ENCODE measurements at regions not wholly inside any gene's neighbourhood (a gene's known extent, or its start where the extent isn't known, plus 50 kb on each side); places are given as distances from the start of the nearest gene placed in this dataset.
A peak's percentile ranks its signal among the peaks of the same experiment; 100 is the strongest.

GRCh38 chr2:222360146-222360545 is 61.3 kb upstream of the PAX3 start:
- TF ChIP-seq, protein P1, sequence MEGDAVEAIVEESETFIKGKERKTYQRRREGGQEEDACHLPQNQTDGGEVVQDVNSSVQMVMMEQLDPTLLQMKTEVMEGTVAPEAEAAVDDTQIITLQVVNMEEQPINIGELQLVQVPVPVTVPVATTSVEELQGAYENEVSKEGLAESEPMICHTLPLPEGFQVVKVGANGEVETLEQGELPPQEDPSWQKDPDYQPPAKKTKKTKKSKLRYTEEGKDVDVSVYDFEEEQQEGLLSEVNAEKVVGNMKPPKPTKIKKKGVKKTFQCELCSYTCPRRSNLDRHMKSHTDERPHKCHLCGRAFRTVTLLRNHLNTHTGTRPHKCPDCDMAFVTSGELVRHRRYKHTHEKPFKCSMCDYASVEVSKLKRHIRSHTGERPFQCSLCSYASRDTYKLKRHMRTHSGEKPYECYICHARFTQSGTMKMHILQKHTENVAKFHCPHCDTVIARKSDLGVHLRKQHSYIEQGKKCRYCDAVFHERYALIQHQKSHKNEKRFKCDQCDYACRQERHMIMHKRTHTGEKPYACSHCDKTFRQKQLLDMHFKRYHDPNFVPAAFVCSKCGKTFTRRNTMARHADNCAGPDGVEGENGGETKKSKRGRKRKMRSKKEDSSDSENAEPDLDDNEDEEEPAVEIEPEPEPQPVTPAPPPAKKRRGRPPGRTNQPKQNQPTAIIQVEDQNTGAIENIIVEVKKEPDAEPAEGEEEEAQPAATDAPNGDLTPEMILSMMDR (IDR thresholded peaks at IDR 0.05): no peak
- no peak overlapping the region for H3K4me2 ChIP-seq (replicated peaks; ENCODE audit: extremely low read depth, low read length, poor library complexity, severe bottlenecking)
- intact Hi-C loops (cut with micrococcal nuclease): loop anchor here in 1 of 2 donors (10.0 kb wide), 1 partner anchor 65 kb away; the partner anchor contains the start of gene SGPP2
- Mint-ChIP-seq H3K4me3 (no peak overlapping the region), H3K27ac (peak overlapping the region in 1 of 7 donors; percentile 37), H3K9me3 (peaks cover 0 to 8% (median 4%) of the 10 kb centered on the region in 7 donors), H3K36me3 (peaks cover 0 to 2% of the 10 kb centered on the region in 2 donors), H3K27me3 (ENCODE audit: low read depth in 3 of 3) (peaks cover 0 to 3% (median 0%) of the 10 kb centered on the region in 3 donors), H3K4me1 (peaks cover 38% of the 10 kb centered on the region)
- WGBS (ENCODE audit: insufficient coverage): 51% methylated on average over 3 of the region's 4 CpGs
- H3K36me3 ChIP-seq (replicated peaks in 1 of 2; ENCODE audit: control insufficient read depth in 1 of 2, insufficient read depth in 2 of 2, low read length in 2 of 2): no peaks in the 10 kb centered on the region
- H3K79me2 ChIP-seq (ENCODE audit: insufficient read depth, low read length): no peaks in the 10 kb centered on the region
- no peak overlapping the region for H3K9ac ChIP-seq (ENCODE audit: insufficient read depth, low read length, poor library complexity, severe bottlenecking)
- H4K20me1 ChIP-seq (ENCODE audit: insufficient read depth, low read length): no peaks in the 10 kb centered on the region
- H3K4me1 ChIP-seq (ENCODE audit: control insufficient read depth in 1 of 2, insufficient read depth in 2 of 2, low read length in 2 of 2): peaks cover 37 to 43% of the 10 kb centered on the region in 2 donors
- H2AFZ ChIP-seq (ENCODE audit: insufficient read depth, low read depth, low read length, poor library complexity, severe bottlenecking): no peak overlapping the region
- DNase-seq: peak; percentile 21 to 80 (median 30)
- no peaks in the 10 kb centered on the region for H3K9me3 ChIP-seq (replicated peaks in 1 of 2; ENCODE audit: control insufficient read depth in 1 of 2, insufficient read depth in 1 of 2, low read length in 2 of 2)
- H3K27me3 ChIP-seq (ENCODE audit: control insufficient read depth in 2 of 2, insufficient read depth in 2 of 2, low read length in 2 of 2): no peaks in the 10 kb centered on the region
- H3K4me3 ChIP-seq (replicated peaks in 1 of 3; ENCODE audit: low read depth in 2 of 3, low read length in 3 of 3): no peak overlapping the region
- H3K27ac ChIP-seq (ENCODE audit: low read depth in 1 of 2, low read length in 2 of 2): no peak overlapping the region

- no peak overlapping the region for H3K27ac Mint-ChIP-seq
- no peak for DNase-seq
- peaks cover 0 to 3% (median 0%) of the 10 kb centered on the region in 3 donors for H3K27me3 Mint-ChIP-seq (ENCODE audit: low read depth in 3 of 3)
- peaks cover 38 to 50% of the 10 kb centered on the region in 2 donors for H3K4me1 ChIP-seq (ENCODE audit: control insufficient read depth in 1 of 2, insufficient read depth in 2 of 2, low read length in 2 of 2)
- WGBS (ENCODE audit: insufficient coverage): no CpG with 5 or more reads among the region's 1 CpG
- H3K36me3 Mint-ChIP-seq: peaks cover 0 to 2% of the 10 kb centered on the region in 2 donors
- H3K4me2 ChIP-seq (replicated peaks; ENCODE audit: extremely low read depth, low read length, poor library complexity, severe bottlenecking): no peak overlapping the region
- no peaks in the 10 kb centered on the region for H3K36me3 ChIP-seq (replicated peaks in 1 of 2; ENCODE audit: control insufficient read depth in 1 of 2, insufficient read depth in 2 of 2, low read length in 2 of 2)
- H3K27ac ChIP-seq (ENCODE audit: low read depth in 1 of 2, low read length in 2 of 2): no peak overlapping the region
- TF ChIP-seq, protein P1 (IDR thresholded peaks at IDR 0.05): no peak
- no peaks in the 10 kb centered on the region for H4K20me1 ChIP-seq (ENCODE audit: insufficient read depth, low read length)
- H3K4me1 Mint-ChIP-seq: peaks cover 43% of the 10 kb centered on the region
- H3K9me3 Mint-ChIP-seq: peaks cover 0 to 8% (median 4%) of the 10 kb centered on the region in 7 donors
- H3K4me3 Mint-ChIP-seq: no peak overlapping the region
- H3K9me3 ChIP-seq (replicated peaks in 1 of 2; ENCODE audit: control insufficient read depth in 1 of 2, insufficient read depth in 1 of 2, low read length in 2 of 2): no peaks in the 10 kb centered on the region
- intact Hi-C loops (cut with micrococcal nuclease): loop anchor here in 1 of 2 donors (10.0 kb wide), 1 partner anchor 64 kb away; the partner anchor contains the start of gene SGPP2
- H3K4me3 ChIP-seq (replicated peaks in 1 of 3; ENCODE audit: low read depth in 2 of 3, low read length in 3 of 3): no peak overlapping the region
- H2AFZ ChIP-seq (ENCODE audit: insufficient read depth, low read depth, low read length, poor library complexity, severe bottlenecking): no peak overlapping the region
- no peak overlapping the region for H3K9ac ChIP-seq (ENCODE audit: insufficient read depth, low read length, poor library complexity, severe bottlenecking)
- no peaks in the 10 kb centered on the region for H3K79me2 ChIP-seq (ENCODE audit: insufficient read depth, low read length)
- no peaks in the 10 kb centered on the region for H3K27me3 ChIP-seq (ENCODE audit: control insufficient read depth in 2 of 2, insufficient read depth in 2 of 2, low read length in 2 of 2)
Observed at GRCh38 chr2:222360997-222361396, 62.2 kb upstream of the PAX3 start.
